Tibial nerve (tissue), 4 donors: ENCODE measurements at regions not wholly inside any gene's neighbourhood (a gene's known extent, or its start where the extent isn't known, plus 50 kb on each side); places are given as distances from the start of the nearest gene placed in this dataset. TPM values are rescaled to one million over a fixed set of nuclear protein-coding genes. Genes with fewer than 3 reads are reported as not detected.
"Not testable (repeated sequence)": the region's sequence is repeated elsewhere in the genome, so short reads cannot be mapped to it uniquely, and the experiment has no call there.

Experiments
- DNase-seq, 2 donors: peaks; one replicate each; pipeline ENCODE4 v3.0.0-alpha.2; 2019; ENCODE audit warnings: low spot score in 2 of 2
- H3K27ac ChIP-seq, 4 donors: fragments of 200-600 bp; sonication (generic) in 3 of 4; one replicate each; pipeline ENCODE4 v1.5.1; 2017 to 2019; ENCODE audit warnings: mild to moderate bottlenecking in 1 of 4
- H3K27me3 ChIP-seq, 2 donors: fragments of 200-600 bp; sonication (generic) in 1 of 2; one replicate each; pipeline versions ENCODE4 v1.5.1 to v1.6.0; 2017 to 2019
- H3K36me3 ChIP-seq, 3 donors: fragments of 200-600 bp; sonication (generic); one replicate each; pipeline ENCODE4 v1.5.1; 2018 to 2019
- H3K4me1 ChIP-seq, 4 donors: fragments of 200-600 bp; sonication (generic) in 3 of 4; one replicate each; pipeline ENCODE4 v1.5.1; 2017 to 2019
- H3K4me3 ChIP-seq, 4 donors: fragments of 200-600 bp; sonication (generic) in 3 of 4; one replicate each; pipeline ENCODE4 v1.5.1; 2017 to 2019; ENCODE audit warnings: mild to moderate bottlenecking in 1 of 4, moderate library complexity in 1 of 4
- H3K9me3 ChIP-seq, 4 donors: fragments of 200-600 bp; sonication (generic) in 3 of 4; one replicate each; pipeline ENCODE4 v1.5.1; 2017 to 2019
- EP300 ChIP-seq, 2 donors: sonication (generic); formaldehyde crosslinking; IDR thresholded peaks; one replicate each; pipeline ENCODE4 v1.6.1; 2017; ENCODE audit warnings: antibody characterized with exemption in 2 of 2, mild to moderate bottlenecking in 1 of 2
- POLR2A ChIP-seq, 2 donors: fragments of 450-650 bp; IDR thresholded peaks; one replicate each; pipeline ENCODE4 v1.6.1; 2017; ENCODE audit warnings: antibody characterized with exemption in 2 of 2, mild to moderate bottlenecking in 2 of 2, moderate library complexity in 2 of 2
- WGBS, 2 donors: methylation state at CpG; one replicate each; pipeline ENCODE4 v1.1.5; 2018; 5-methylcytosine and 5-hydroxymethylcytosine counted together
- small RNA-seq: library from RNA; depleted of rRNA; stranded (forward); fragments of <200 nt; gene quantifications from one replicate; pipeline ENCODE3, GENCODE V24; 2016
- TF ChIP-seq, protein P1 (sequence below), 5 experiments: fragments of 200-600 bp in 3 of 5; fragments of 450-650 bp in 2 of 5; sonication (generic) in 3 of 5; IDR thresholded peaks; one replicate each; pipeline ENCODE4 v1.5.1; 2016 to 2019; ENCODE audit warnings: antibody characterized with exemption in 5 of 5, mild to moderate bottlenecking in 3 of 5, moderate library complexity in 2 of 5

DNA sequence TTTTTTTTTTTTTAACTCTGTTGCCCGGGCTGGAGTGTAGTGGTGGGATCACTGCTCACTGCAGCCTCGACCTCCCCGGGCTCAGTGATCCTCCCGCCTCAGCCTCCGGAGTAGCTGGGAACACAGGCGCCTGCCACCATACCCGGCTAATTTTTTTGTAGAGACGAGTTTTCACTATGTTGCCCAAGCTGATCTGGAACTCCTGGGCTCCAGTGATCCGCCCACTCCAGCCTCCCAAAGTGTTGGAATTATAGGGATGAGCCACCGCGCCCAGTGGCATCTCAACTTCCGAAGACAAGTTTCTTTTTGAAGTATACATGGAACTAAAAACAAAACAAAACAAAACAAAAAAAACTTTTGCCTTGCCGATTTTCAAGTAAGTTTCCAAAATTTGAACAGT is 66.6 kb upstream of the ZNF184 start:
- Histone ChIP-seq H3K36me3 (no peaks in the 10 kb centered on the region), H3K27ac (no peak overlapping the region), H3K4me3 (no peak overlapping the region), H3K9me3 (peaks cover 0 to 6% (median 0%) of the 10 kb centered on the region in 4 donors), H3K4me1 (peaks cover 0 to 5% (median 0%) of the 10 kb centered on the region in 4 donors), H3K27me3 (peaks cover 0 to 60% of the 10 kb centered on the region in 2 donors)
- TF ChIP-seq EP300 (IDR thresholded peaks at IDR 0.05): no peak
- TF ChIP-seq POLR2A (IDR thresholded peaks at IDR 0.05): no peak
- TF ChIP-seq, protein P1, sequence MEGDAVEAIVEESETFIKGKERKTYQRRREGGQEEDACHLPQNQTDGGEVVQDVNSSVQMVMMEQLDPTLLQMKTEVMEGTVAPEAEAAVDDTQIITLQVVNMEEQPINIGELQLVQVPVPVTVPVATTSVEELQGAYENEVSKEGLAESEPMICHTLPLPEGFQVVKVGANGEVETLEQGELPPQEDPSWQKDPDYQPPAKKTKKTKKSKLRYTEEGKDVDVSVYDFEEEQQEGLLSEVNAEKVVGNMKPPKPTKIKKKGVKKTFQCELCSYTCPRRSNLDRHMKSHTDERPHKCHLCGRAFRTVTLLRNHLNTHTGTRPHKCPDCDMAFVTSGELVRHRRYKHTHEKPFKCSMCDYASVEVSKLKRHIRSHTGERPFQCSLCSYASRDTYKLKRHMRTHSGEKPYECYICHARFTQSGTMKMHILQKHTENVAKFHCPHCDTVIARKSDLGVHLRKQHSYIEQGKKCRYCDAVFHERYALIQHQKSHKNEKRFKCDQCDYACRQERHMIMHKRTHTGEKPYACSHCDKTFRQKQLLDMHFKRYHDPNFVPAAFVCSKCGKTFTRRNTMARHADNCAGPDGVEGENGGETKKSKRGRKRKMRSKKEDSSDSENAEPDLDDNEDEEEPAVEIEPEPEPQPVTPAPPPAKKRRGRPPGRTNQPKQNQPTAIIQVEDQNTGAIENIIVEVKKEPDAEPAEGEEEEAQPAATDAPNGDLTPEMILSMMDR (IDR thresholded peaks at IDR 0.05): no peak
- 70 to 72% methylated on average over 13 of the region's 13 CpGs for WGBS, 2 donors
- DNase-seq: no peak

DNA sequence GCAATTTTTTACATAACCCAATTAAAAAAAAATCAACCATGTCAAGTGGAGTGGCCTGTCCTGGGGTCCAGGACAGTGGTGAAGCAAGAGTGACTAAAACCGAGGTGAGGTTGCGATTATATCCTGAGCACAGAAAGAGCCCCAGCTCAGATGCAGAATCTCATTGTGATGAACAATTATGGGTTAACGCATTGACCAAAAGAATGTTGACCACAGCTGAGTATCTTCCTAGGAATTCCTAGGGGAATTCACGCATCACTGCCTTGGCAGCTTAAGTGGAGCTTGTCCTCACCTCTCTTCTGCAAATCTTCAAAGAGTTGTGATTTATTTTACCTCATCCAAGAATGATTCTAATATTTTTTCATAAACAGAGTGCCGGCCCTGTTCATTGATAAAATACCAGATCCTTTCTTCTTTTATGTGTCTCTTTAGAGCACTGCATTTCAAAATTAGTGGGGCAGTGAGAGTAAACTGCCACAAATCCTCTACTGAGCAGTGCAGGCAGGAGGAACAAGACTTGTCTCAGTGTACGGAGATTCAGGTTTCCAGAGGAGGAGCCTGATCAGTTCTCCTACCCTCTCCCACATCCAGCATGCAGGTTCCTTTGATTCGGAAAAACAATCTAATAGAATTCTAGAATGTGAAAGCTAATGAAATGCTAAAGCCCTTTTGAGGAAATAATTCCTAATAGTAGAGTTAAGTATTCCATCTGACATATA is 60.1 kb upstream of the ZNF184 start:
- TF ChIP-seq POLR2A (IDR thresholded peaks at IDR 0.05) (no peak), EP300 (IDR thresholded peaks at IDR 0.05) (no peak)
- TF ChIP-seq, protein P1 (IDR thresholded peaks at IDR 0.05): no peak
- 65% methylated on average over 7 of the region's 7 CpGs for WGBS, 2 donors
- no peak for DNase-seq
- no peaks in the 10 kb centered on the region for H3K36me3 ChIP-seq
- H3K4me1 ChIP-seq: no peaks in the 10 kb centered on the region
- H3K27ac ChIP-seq: no peak overlapping the region
- H3K4me3 ChIP-seq: no peak overlapping the region
- H3K9me3 ChIP-seq: no peaks in the 10 kb centered on the region
- H3K27me3 ChIP-seq: peaks cover 0 to 31% of the 10 kb centered on the region in 2 donors

DNA sequence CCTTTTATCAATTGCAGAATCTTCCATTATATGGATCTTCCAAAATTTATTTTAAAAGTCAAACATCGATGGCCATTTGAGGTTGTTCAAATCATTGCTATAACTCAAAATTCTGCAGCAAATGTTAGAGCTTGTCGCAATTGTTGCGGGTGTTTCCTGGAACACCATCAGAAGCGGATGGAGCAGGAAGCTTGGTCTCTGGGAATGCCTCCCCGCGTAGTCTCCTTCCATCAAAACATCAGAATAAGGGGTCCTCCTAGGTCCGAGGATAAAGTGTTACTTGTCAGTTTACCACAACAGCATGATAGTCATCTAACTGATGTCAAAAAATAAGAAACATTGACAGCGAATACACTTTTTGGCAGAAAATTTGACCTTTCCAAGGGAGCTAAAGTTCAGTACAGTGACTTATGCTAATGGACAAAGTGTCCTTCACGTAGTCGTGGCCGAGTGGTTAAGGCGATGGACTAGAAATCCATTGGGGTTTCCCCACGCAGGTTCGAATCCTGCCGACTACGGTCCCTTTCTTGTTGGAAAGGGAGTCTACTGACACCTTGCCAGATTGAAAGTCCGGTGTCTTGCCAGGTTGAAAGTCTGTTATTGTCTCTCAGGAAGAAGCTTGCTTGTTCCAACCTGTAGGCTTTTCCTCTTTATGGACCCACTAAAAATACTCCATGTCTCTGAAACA is 59.0 kb upstream of the ZNF184 start:
- Histone ChIP-seq H3K4me3 (no peak overlapping the region), H3K27ac (no peak overlapping the region), H3K9me3 (no peaks in the 10 kb centered on the region), H3K36me3 (no peaks in the 10 kb centered on the region), H3K27me3 (peaks cover 0 to 31% of the 10 kb centered on the region in 2 donors), H3K4me1 (no peaks in the 10 kb centered on the region)
- DNase-seq: no peak
- 91 to 92% methylated on average over 17 of the region's 17 CpGs for WGBS, 2 donors
- TF ChIP-seq EP300 (IDR thresholded peaks at IDR 0.05) (no peak), POLR2A (IDR thresholded peaks at IDR 0.05) (no peak)
- TF ChIP-seq, protein P1 (IDR thresholded peaks at IDR 0.05): no peak

DNA sequence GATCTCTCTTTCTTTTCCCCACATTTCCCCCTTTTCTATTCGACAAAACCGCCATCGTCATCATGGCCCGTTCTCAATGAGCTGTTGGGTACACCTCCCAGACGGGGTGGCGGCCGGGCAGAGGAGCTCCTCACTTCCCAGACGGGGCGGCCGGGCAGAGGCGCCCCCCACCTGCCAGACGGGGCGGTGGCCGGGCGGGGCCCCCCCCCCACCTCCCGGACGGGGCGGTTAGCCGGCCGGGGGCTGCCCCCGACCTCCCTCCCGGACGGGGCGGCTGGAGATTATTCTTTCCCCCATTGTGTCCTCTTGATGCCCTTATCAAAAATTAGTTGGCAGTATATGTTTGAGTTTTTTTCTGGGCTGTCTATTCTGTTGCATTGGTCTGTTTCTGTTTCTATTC is 56.9 kb upstream of the ZNF184 start:
- H3K9me3 ChIP-seq: not testable (repeated sequence)

DNA sequence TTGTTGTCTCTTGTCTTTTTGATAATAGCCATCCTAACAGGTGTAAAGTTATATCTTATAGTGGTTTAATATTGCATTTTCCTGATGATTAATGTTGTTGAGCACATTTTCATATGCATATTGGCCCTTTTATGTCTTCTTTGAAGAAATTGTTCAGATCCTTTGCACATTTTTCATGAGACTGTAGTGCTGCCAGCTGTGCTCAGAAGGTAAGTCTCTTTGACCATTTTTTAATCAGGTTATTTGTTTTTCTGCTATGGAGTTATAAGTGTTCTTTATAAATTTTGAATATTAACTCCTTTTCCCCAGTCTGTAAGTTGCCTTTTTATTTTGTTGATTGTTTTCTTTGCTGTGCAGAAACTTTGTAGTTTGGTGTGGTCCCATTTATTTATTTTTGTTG is 55.8 kb upstream of the ZNF184 start:
- H3K9me3 ChIP-seq: no peaks in the 10 kb centered on the region
- no peak for DNase-seq
- no peaks in the 10 kb centered on the region for H3K36me3 ChIP-seq
- no peak overlapping the region for H3K4me3 ChIP-seq
- H3K27ac ChIP-seq: no peak overlapping the region
- peaks cover 0 to 11% of the 10 kb centered on the region in 2 donors for H3K27me3 ChIP-seq
- TF ChIP-seq EP300 (IDR thresholded peaks at IDR 0.05): no peak
- TF ChIP-seq, protein P1 (IDR thresholded peaks at IDR 0.05): no peak
- no peak for TF ChIP-seq POLR2A (IDR thresholded peaks at IDR 0.05)
- no peaks in the 10 kb centered on the region for H3K4me1 ChIP-seq

More for the DNA sequence above, 56.9 kb upstream of the ZNF184 start:
- H3K27me3 ChIP-seq: peaks cover 0 to 18% of the 10 kb centered on the region in 2 donors
- not testable (repeated sequence) for H3K36me3 ChIP-seq, H3K4me1 ChIP-seq, H3K4me3 ChIP-seq, DNase-seq, H3K27ac ChIP-seq
- WGBS, 2 donors: 88 to 93% methylated on average over 22 to 24 of the region's 24 CpGs

Small RNA genes in the stretch of these regions (small RNA-seq; reads per million reads assigned to genes)
- gene AL031229.1 (not detected), gene HIST1H4PS1 (not detected), gene RNU6-471P (not detected)
